Mesothelial cell of epicardium (in vitro differentiated cells): ENCODE measurements at regions not wholly inside any gene's neighbourhood (a gene's known extent, or its start where the extent isn't known, plus 50 kb on each side); places are given as distances from the start of the nearest gene placed in this dataset.

ENCODE experiments used
- DNase-seq, 2 experiments: peaks; one replicate each; pipeline ENCODE4 v3.0.0; 2021; ENCODE audit warnings: low spot score in 2 of 2; ENCODE audit not compliant: unreplicated experiment in 2 of 2
- H3K27ac Mint-ChIP-seq: 2 replicates; pipeline ENCODE4 v1.8.0; 2021; ENCODE audit warnings: mixed read lengths
- H3K27me3 Mint-ChIP-seq: 2 replicates; pipeline ENCODE4 v1.8.0; 2021; ENCODE audit warnings: low read depth, mixed read lengths
- H3K36me3 Mint-ChIP-seq: 2 replicates; pipeline ENCODE4 v1.8.0; 2021; ENCODE audit warnings: mixed read lengths
- H3K4me1 Mint-ChIP-seq: 2 replicates; pipeline ENCODE4 v1.8.0; 2021; ENCODE audit warnings: mixed read lengths
- H3K4me3 Mint-ChIP-seq: 2 replicates; pipeline ENCODE4 v1.8.0; 2021; ENCODE audit warnings: mild to moderate bottlenecking, moderate library complexity, mixed read lengths
- H3K9me3 Mint-ChIP-seq: 2 replicates; pipeline ENCODE4 v1.8.0; 2021; ENCODE audit warnings: mixed read lengths
- CTCF ChIP-seq: fragments of 200-600 bp; sonication (generic); IDR thresholded peaks from one replicate; pipeline ENCODE4 v1.5.0; 2021; ENCODE audit warnings: antibody characterized with exemption; ENCODE audit not compliant: unreplicated experiment

- no peaks in the 10 kb centered on the region for H3K36me3 Mint-ChIP-seq
- no peak for TF ChIP-seq CTCF
- H3K4me1 Mint-ChIP-seq, result peaks cover 13% of the 10 kb centered on the region
- H3K27ac Mint-ChIP-seq, result no peak overlapping the region
- H3K4me3 Mint-ChIP-seq, result no peak overlapping the region
- H3K9me3 Mint-ChIP-seq, result no peaks in the 10 kb centered on the region
- DNase-seq, result no peak
- peaks cover 10% of the 10 kb centered on the region for H3K27me3 Mint-ChIP-seq
Measured at GRCh38 chr13:99875391-99875790, 96.2 kb downstream of the ZIC5 start.

GRCh38 chr13:99873832-99874430 is 97.6 kb downstream of the ZIC5 start:
- TF ChIP-seq CTCF, result no peak
- peaks cover 9% of the 10 kb centered on the region for H3K4me1 Mint-ChIP-seq
- no peaks in the 10 kb centered on the region for H3K9me3 Mint-ChIP-seq
- no peaks in the 10 kb centered on the region for H3K36me3 Mint-ChIP-seq
- no peak overlapping the region for H3K27ac Mint-ChIP-seq
- H3K27me3 Mint-ChIP-seq, result peaks cover 11% of the 10 kb centered on the region
- H3K4me3 Mint-ChIP-seq, result no peak overlapping the region
- DNase-seq, result no peak

GRCh38 chr13:99873141-99873540 is 98.4 kb downstream of the ZIC5 start:
- no peak for TF ChIP-seq CTCF
- Mint-ChIP-seq H3K9me3 (no peaks in the 10 kb centered on the region), H3K4me3 (no peak overlapping the region), H3K27ac (no peak overlapping the region), H3K36me3 (no peaks in the 10 kb centered on the region), H3K27me3 (peaks cover 11% of the 10 kb centered on the region), H3K4me1 (peaks cover 8% of the 10 kb centered on the region)
- DNase-seq, result no peak

GRCh38 chr13:99871249-99871898 is 100.2 kb downstream of the ZIC5 start:
- H3K4me3 Mint-ChIP-seq, result no peak overlapping the region
- H3K9me3 Mint-ChIP-seq, result no peaks in the 10 kb centered on the region
- H3K27me3 Mint-ChIP-seq, result peaks cover 11% of the 10 kb centered on the region
- H3K27ac Mint-ChIP-seq, result no peak overlapping the region
- no peak for TF ChIP-seq CTCF
- no peak for DNase-seq
- no peaks in the 10 kb centered on the region for H3K36me3 Mint-ChIP-seq
- peaks cover 8% of the 10 kb centered on the region for H3K4me1 Mint-ChIP-seq

GRCh38 chr13:99870541-99870940 is 101.0 kb downstream of the ZIC5 start:
- no peak for TF ChIP-seq CTCF
- no peak overlapping the region for H3K27ac Mint-ChIP-seq
- H3K9me3 Mint-ChIP-seq, result no peaks in the 10 kb centered on the region
- H3K36me3 Mint-ChIP-seq, result no peaks in the 10 kb centered on the region
- no peak for DNase-seq
- H3K4me3 Mint-ChIP-seq, result no peak overlapping the region
- H3K27me3 Mint-ChIP-seq, result peaks cover 11% of the 10 kb centered on the region
- peaks cover 8% of the 10 kb centered on the region for H3K4me1 Mint-ChIP-seq
